Colonic mucosa (tissue), 4 donors: ENCODE measurements at regions not wholly inside any gene's neighbourhood (a gene's known extent, or its start where the extent isn't known, plus 50 kb on each side); places are given as distances from the start of the nearest gene placed in this dataset.
"Not testable (repeated sequence)": the region's sequence is repeated elsewhere in the genome, so short reads cannot be mapped to it uniquely, and the experiment has no call there.

Source experiments
- DNase-seq: peaks from one replicate; pipeline ENCODE4 v3.0.0-alpha.2; 2020
- H3K27ac ChIP-seq: fragments of 200-600 bp; one replicate; pipeline ENCODE4 v1.8.0; 2021
- H3K27me3 ChIP-seq: fragments of 200-600 bp; one replicate; pipeline ENCODE4 v1.8.0; 2021
- H3K36me3 ChIP-seq: fragments of 200-600 bp; one replicate; pipeline ENCODE4 v1.8.0; 2021
- H3K4me1 ChIP-seq: fragments of 200-600 bp; one replicate; pipeline ENCODE4 v1.8.0; 2021; ENCODE audit warnings: mild to moderate bottlenecking
- H3K4me3 ChIP-seq: fragments of 200-600 bp; one replicate; pipeline ENCODE4 v1.8.0; 2021
- H3K9ac ChIP-seq, 2 donors: one replicate each; pipeline ENCODE4 v1.7.0; 2013; ENCODE audit warnings: control low read depth in 2 of 2, low read depth in 2 of 2, low read length in 2 of 2
- H3K9me3 ChIP-seq: fragments of 200-600 bp; one replicate; pipeline ENCODE4 v1.8.0; 2021
- intact Hi-C: fragments of 100-400 bp; cut with DNase I; formaldehyde crosslinking; loops from one replicate; pipeline ENCODE4 v1.14.1; 2022
- TF ChIP-seq, protein P1 (sequence below): fragments of 200-600 bp; IDR thresholded peaks from one replicate; pipeline ENCODE4 v1.8.0; 2022; ENCODE audit warnings: antibody characterized with exemption, mild to moderate bottlenecking
- donor health status: healthy.
- donor health status: DM: no; HTN: no; CAD: no.
- donor health status: DM: no; HTN: no; CAD: no.

DNA sequence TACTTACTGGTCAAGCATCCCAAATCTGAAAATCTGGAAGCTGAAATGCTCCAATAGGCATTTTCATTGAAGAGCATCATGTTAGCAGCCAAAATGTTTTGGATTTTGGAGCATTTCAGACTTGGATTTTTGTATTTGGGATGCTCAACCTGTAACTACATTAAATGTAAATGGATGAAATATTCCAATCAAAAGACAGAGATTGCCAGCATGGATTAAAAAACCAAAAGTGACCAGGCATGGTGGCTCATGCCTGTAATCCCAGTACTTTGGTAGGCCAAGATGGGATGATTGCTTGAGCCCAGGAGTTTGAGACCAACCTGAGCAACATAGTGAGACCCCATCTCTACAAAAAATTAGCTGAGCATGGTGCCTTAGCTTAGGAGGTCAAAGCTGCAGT, 110.3 kb downstream of the URB2 start:
- Histone ChIP-seq H3K4me3 (no peak overlapping the region), H3K27ac (no peak overlapping the region)
- intact Hi-C loops: no loop called here

DNA sequence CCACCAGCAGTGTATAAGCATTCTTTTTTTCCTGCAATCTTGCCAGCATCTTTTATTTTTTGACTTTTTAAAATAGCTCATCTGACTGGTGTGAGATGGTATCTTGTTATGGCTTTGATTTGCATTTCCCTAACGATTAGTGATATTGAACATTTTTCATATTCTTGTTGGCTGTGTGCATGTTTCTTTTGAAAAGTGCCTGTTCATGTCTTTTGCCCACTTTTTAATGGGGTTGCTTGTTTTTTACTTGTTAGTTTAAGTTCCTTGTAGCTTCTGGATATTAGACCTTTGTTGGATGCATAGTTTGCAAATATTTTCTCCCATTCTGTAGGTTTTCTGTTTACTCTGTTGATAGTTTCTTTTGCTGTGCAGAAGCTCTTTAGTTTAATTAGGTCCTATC, 116.6 kb downstream of the URB2 start:
- H3K4me1 ChIP-seq, DNase-seq, H3K9me3 ChIP-seq, H3K4me3 ChIP-seq, H3K36me3 ChIP-seq, H3K27ac ChIP-seq, H3K27me3 ChIP-seq, intact Hi-C loops, H3K9ac ChIP-seq: not testable (repeated sequence)

More for the DNA sequence above, 110.3 kb downstream of the URB2 start:
- H3K9ac ChIP-seq: no peak overlapping the region
- no peaks in the 10 kb centered on the region for H3K9me3 ChIP-seq
- no peaks in the 10 kb centered on the region for H3K36me3 ChIP-seq
- TF ChIP-seq, protein P1, sequence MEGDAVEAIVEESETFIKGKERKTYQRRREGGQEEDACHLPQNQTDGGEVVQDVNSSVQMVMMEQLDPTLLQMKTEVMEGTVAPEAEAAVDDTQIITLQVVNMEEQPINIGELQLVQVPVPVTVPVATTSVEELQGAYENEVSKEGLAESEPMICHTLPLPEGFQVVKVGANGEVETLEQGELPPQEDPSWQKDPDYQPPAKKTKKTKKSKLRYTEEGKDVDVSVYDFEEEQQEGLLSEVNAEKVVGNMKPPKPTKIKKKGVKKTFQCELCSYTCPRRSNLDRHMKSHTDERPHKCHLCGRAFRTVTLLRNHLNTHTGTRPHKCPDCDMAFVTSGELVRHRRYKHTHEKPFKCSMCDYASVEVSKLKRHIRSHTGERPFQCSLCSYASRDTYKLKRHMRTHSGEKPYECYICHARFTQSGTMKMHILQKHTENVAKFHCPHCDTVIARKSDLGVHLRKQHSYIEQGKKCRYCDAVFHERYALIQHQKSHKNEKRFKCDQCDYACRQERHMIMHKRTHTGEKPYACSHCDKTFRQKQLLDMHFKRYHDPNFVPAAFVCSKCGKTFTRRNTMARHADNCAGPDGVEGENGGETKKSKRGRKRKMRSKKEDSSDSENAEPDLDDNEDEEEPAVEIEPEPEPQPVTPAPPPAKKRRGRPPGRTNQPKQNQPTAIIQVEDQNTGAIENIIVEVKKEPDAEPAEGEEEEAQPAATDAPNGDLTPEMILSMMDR: no peak
- H3K27me3 ChIP-seq: no peaks in the 10 kb centered on the region
- no peak for DNase-seq
- H3K4me1 ChIP-seq: no peaks in the 10 kb centered on the region

DNA sequence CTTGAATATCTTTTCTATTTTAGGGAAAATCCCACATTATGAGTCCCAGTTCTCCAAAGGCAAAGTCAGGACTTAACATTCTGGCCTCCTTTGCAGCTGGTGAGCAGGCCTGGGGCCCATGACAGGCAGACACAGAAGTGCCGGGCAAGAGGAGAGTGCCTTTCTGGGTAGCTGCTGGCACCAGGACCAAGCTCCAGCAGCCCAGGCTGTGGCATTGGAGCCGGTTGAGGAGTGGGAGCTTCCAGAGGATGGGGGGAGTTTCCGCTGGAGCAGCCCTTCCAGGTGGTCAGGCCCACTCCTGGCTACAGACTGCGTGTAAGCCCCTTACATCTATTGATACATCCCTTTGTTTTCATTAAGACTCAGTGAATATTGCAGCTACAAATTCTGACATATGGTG, 123.9 kb downstream of the URB2 start:
- Histone ChIP-seq H3K4me1 (no peaks in the 10 kb centered on the region), H3K9ac (no peak overlapping the region), H3K9me3 (no peaks in the 10 kb centered on the region), H3K36me3 (no peaks in the 10 kb centered on the region), H3K4me3 (no peak overlapping the region), H3K27ac (no peak overlapping the region), H3K27me3 (no peaks in the 10 kb centered on the region)
- TF ChIP-seq, protein P1: no peak
- intact Hi-C loops: no loop called here
- DNase-seq: no peak

DNA sequence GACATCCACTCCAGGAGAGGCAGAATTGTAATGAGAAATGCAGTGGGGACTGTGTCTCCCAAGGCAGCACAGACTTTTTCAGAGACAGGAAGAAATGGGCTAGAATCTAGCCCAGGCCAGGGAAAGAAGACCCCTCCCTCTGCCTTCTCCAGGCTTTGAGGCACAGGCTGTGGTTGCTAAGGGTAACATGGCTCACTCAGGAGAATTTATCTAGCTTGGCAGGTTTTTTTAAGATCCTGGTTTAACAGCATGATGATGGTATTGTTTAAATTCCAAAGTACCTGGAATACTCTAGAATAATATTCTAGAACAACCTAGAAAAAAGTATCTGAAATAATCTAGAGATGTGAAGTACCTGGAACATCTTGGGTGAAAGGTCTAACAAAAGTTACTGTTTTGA, 125.6 kb downstream of the URB2 start:
- DNase-seq: no peak
- TF ChIP-seq, protein P1: no peak
- no peaks in the 10 kb centered on the region for H3K4me1 ChIP-seq
- H3K4me3 ChIP-seq: no peak overlapping the region
- H3K27me3 ChIP-seq: no peaks in the 10 kb centered on the region
- no peak overlapping the region for H3K27ac ChIP-seq
- intact Hi-C loops: no loop called here
- H3K9me3 ChIP-seq: no peaks in the 10 kb centered on the region
- H3K36me3 ChIP-seq: no peaks in the 10 kb centered on the region
- no peak overlapping the region for H3K9ac ChIP-seq

DNA sequence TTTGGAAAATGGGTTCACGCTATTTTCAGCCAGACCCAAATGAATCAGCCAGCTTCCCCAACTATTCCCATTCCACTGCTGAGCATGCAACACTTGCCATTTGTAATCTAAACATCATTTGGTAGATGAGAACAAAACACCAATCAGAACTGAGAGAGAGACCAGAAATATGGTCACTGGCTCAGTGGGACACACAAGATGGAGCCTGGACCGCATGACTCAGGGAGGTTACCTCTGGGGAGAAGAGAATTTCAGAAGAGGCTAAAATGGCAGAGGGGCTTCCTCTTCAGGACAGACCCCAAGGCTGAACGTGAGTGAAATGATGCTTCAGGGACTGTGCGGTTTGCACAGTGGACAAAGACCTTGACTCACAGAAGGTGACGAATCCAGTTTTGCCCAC, 126.6 kb downstream of the URB2 start:
- DNase-seq: no peak
- TF ChIP-seq, protein P1: no peak
- Histone ChIP-seq H3K9ac (no peak overlapping the region), H3K4me3 (no peak overlapping the region), H3K9me3 (no peaks in the 10 kb centered on the region), H3K27ac (no peak overlapping the region), H3K27me3 (no peaks in the 10 kb centered on the region), H3K36me3 (no peaks in the 10 kb centered on the region), H3K4me1 (no peaks in the 10 kb centered on the region)
- intact Hi-C loops: no loop called here

DNA sequence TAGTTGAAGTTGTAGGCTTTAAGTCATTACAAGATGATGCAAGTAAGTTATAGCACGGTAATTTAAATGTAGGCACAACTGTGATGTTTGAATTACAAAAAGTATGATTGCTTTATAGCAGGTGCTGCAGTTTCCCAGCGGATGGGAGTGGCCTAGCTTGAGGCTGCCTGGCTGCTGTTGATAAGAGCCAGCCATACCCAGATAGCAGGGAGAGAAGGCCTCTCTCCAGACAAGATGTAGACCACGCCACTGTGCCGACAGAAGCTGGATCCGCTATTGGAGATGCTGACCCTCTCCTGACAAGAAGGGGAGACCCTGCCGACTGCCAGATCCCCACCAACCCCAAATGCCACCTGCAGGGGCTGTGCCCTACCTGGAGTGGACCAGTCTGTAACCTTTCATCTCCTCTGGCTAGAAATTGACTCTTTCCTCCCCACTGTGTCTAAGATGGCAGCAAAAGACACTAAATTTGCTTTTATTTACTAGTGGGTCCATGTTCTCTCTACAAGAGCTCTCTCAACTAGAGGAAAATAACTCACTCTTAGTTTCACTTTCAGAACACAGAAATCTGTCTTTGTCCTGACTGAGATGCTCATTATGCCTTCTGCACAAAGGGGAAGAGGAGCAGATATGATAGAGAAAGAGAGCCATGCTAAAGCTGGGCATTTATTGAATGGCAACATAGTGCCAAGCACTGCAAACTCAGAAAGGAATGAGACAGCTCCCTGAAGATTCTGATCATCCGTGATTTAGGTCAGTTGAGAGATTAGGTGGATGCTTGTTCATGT, 127.9 kb downstream of the URB2 start:
- TF ChIP-seq, protein P1: no peak
- DNase-seq: peak; percentile 73
- intact Hi-C loops: no loop called here
- Histone ChIP-seq H3K9ac (peak overlapping the region in 1 of 2 donors; percentile 13), H3K27ac (no peak overlapping the region), H3K4me1 (no peaks in the 10 kb centered on the region), H3K36me3 (no peaks in the 10 kb centered on the region), H3K4me3 (no peak overlapping the region), H3K27me3 (no peaks in the 10 kb centered on the region), H3K9me3 (no peaks in the 10 kb centered on the region)
